ENCODE measurements at regions not wholly inside any gene's neighbourhood (a gene's known extent, or its start where the extent isn't known, plus 50 kb on each side); places are given as distances from the start of the nearest gene placed in this dataset.

GRCh38 chr4:12961713-12962112 is 522.4 kb downstream of the RAB28 start (continued):
- TF ChIP-seq CHD7 (IDR thresholded peaks at IDR 0.05; ENCODE audit: insufficient replicate concordance, low read length) = no peak
- TF ChIP-seq BRCA1 (IDR thresholded peaks at IDR 0.05; ENCODE audit: low read depth, low read length) = no peak
- TF ChIP-seq RFX5 (IDR thresholded peaks at IDR 0.05; ENCODE audit: borderline replicate concordance, low read depth, low read length) = no peak
- TF ChIP-seq BCL11A (IDR thresholded peaks at IDR 0.05; ENCODE audit: low read depth in 2 of 2, low read length in 2 of 2) = no peak
- no peak for TF ChIP-seq CTBP2 (IDR thresholded peaks at IDR 0.05; ENCODE audit: borderline replicate concordance, insufficient read depth, insufficient read length, low read length)
- no peak for TF ChIP-seq SAP30 (IDR thresholded peaks at IDR 0.05; ENCODE audit: insufficient read depth, insufficient replicate concordance, low read length)
- TF ChIP-seq HDAC6 (IDR thresholded peaks at IDR 0.05; ENCODE audit: low read depth, low read length) = no peak
- no peak for TF ChIP-seq MAX (IDR thresholded peaks at IDR 0.05)
- no peak for TF ChIP-seq POLR2AphosphoS5 (IDR thresholded peaks at IDR 0.05; ENCODE audit: low read depth, low read length)
- no peak for TF ChIP-seq TCF12 (IDR thresholded peaks at IDR 0.05; ENCODE audit: low read depth, low read length)
